Femur (tissue), 1 donor: ENCODE measurements at regions not wholly inside any gene's neighbourhood (a gene's known extent, or its start where the extent isn't known, plus 50 kb on each side); places are given as distances from the start of the nearest gene placed in this dataset.

Experiments
- DNase-seq: peaks from one replicate; pipeline ENCODE4 v3.0.0-alpha.2; 2017

DNA sequence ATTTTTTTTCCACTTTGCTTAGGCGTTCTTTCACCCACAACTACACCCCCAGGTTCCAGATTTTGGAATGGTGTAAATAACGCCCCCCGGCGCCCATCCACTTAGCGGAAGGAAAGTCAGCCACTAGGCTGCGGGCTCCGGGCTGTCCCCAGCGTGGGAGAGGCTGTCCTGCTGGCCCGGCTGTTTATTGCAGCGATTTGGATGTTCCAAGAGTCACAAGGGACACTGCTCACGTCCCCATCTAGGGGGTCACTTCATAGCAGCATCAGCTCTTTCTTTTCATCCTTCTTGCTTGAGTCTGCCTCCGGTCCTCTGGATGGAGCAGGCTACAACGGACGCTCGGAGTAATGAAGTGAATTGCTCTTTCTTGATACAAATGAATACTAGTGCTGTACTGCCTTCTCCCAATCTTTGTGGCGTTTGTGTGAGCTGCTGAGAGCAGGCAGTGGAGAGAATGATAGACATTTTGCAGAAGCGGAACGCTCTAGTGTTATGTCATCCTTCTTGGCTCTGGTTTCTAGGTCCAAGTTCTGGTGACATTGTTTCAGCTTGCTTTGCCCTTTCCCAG lies 50.7 kb upstream of the PAIP2B start:
- peak; percentile 48 for DNase-seq

DNA sequence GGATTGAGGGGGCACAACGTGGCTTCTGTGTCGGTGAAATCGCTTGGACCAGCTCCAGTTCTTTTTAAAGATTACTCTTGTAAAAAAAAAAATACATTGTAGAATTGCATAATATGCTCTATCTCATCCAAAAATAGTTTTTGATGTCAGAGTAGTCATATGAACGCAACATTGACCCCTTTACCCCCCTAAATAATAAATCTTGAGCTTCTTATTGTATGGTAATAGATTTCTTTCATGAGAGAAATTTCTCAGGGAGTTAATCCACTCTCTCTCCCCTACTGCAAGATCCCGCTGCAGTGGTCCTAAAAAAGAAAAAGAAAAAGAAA lies 50.2 kb upstream of the PAIP2B start:
- DNase-seq: no peak

DNA sequence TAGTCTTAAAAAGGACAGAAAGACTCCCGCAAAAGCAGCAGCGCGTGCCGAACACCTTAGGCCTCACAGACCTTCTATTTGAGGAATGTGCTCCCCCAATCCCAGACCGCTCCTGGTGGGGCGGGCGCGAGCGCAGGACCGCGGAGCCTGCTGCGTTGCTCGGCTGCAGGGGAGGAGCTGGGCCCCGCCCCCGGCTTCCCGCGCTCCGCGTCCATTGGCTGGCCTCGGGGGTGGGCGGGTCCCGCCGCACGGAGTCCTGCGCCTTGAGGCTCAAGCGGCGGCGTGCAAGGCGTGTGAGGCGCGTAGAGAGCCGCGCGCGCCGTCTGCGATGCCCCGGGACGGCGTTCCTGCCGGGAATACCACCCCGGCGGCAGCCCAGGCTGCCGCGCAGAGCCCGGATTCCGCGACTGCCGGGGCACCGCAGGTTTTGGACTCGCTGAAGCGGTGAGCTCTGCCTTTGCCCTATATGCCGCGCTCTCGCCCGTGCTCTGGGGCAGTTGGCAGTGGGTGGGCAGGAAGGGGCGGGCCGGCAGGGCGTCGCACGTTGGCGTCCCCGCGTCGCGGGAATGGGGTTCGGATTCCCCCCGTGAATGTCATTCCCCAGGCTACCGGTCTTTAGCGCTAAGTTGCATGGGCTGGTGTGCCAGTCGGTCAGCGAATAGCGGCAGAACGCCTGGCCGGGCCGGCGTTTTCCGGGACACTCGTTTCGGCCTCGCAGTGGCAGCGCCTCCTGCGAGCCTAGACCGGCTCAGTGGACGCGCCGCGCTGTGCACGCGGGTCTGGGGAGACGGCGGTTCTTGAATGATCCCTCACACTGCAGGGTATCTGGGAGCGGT lies 49.6 kb upstream of the PAIP2B start:
- DNase-seq: peak; percentile 92
